ENCODE measurements at regions not wholly inside any gene's neighbourhood (a gene's known extent, or its start where the extent isn't known, plus 50 kb on each side); places are given as distances from the start of the nearest gene placed in this dataset.

DNA sequence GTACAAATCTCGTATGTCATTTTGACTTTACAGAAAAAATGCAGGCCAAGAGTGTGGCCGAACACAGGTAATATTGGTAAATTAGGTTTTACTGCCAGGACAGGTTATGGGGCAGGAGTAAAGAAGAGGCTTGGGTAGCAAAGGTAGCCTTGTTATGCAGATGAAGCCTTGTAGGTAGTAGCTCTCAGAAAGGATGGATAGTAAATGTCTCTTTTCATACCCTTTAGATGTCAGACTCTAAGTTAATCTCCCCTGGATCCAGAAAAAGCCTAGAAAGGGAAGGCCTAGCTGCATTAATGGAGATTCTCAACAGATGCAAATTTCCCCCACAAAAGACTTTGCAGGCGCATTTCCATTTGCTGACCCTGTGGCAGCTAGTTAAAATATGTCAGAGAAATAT is 1445.1 kb upstream of the CADM2 start:
- TF ChIP-seq CTCF (IDR thresholded peaks at IDR 0.05; ENCODE audit: low read depth, low read length, poor library complexity, severe bottlenecking): no peak
- no peak for TF ChIP-seq EZH2phosphoT487 (IDR thresholded peaks at IDR 0.05; ENCODE audit: borderline replicate concordance, low read length)

All from DOHH2 (cell line).